H1 (cell line): ENCODE measurements at regions not wholly inside any gene's neighbourhood (a gene's known extent, or its start where the extent isn't known, plus 50 kb on each side); places are given as distances from the start of the nearest gene placed in this dataset.

Experiments
- CTCF ChIA-PET: fragments of 300-600 bp; sonication (Branson Sonifier 250); formaldehyde crosslinking; loops from one replicate; lab custom pipeline; 2021; ENCODE audit not compliant: partially characterized antibody; lab: Charles Lee
- POLR2A ChIA-PET: fragments of 300-600 bp; sonication (Branson Sonifier 250); formaldehyde crosslinking; loops from one replicate; lab custom pipeline; 2021; ENCODE audit warnings: inconsistent platforms; ENCODE audit not compliant: partially characterized antibody; lab: Charles Lee
- DNase-seq, 2 experiments: peaks; one replicate each; pipeline versions ENCODE4 v3.0.0 to v3.0.0-alpha.2; 2010 to 2022; ENCODE audit warnings: low spot score in 2 of 2, low read depth in 1 of 2, mixed read lengths in 1 of 2
- FAIRE-seq: peaks from 2 replicates; lab custom pipeline; 2011; peaks lifted over from hg19 to GRCh38; lab: Jason Lieb, UNC
- H2AFZ ChIP-seq: 2 replicates; pipeline ENCODE4 v1.8.1; 2012; ENCODE audit warnings: low read length, inconsistent platforms
- H2AK5ac ChIP-seq: 2 replicates; pipeline ENCODE4 v1.6.1; 2013; ENCODE audit warnings: low read depth, low read length
- H2BK120ac ChIP-seq: replicated peaks from 2 replicates; pipeline ENCODE3; 2013; ENCODE audit warnings: low read depth, low read length, inconsistent platforms
- H2BK12ac ChIP-seq: 2 replicates; pipeline ENCODE4 v1.6.1; 2013; ENCODE audit warnings: low read depth, low read length
- H2BK15ac ChIP-seq: 2 replicates; pipeline ENCODE4 v1.6.1; 2013; ENCODE audit warnings: low read length
- H2BK20ac ChIP-seq: 2 replicates; pipeline ENCODE4 v1.6.1; 2013; ENCODE audit warnings: low read length
- H2BK5ac ChIP-seq: 2 replicates; pipeline ENCODE4 v1.6.1; 2013; ENCODE audit warnings: low read depth, low read length
- H3K14ac ChIP-seq: 2 replicates; pipeline ENCODE4 v1.6.1; 2013; ENCODE audit warnings: inconsistent platforms; ENCODE audit not compliant: insufficient read length
- H3K18ac ChIP-seq: 2 replicates; pipeline ENCODE4 v1.6.1; 2013; ENCODE audit warnings: low read length; ENCODE audit errors: extremely low read depth
- H3K23ac ChIP-seq: 2 replicates; pipeline ENCODE4 v1.6.1; 2013; ENCODE audit warnings: inconsistent platforms; ENCODE audit not compliant: insufficient read length
- H3K23me2 ChIP-seq: 2 replicates; pipeline ENCODE4 v1.6.1; 2013; ENCODE audit warnings: low read depth, low read length
- H3K27ac ChIP-seq: 2 replicates; pipeline ENCODE4 v1.6.1; 2011; ENCODE audit warnings: low read depth, low read length, inconsistent platforms
- H3K27me3 ChIP-seq, 4 experiments: replicated peaks in 1 of 4; 1 replicate in 1 of 4; 2 replicates in 3 of 4; pipeline versions ENCODE4 v1.6.1 to v1.8.1; 2011 to 2013; ENCODE audit warnings: low read length in 3 of 4, mild to moderate bottlenecking in 3 of 4, inconsistent platforms in 2 of 4, mixed read lengths in 2 of 4, moderate library complexity in 1 of 4; ENCODE audit not compliant: control insufficient read depth in 3 of 4, insufficient read depth in 3 of 4; ENCODE audit errors: extremely low read depth in 1 of 4
- H3K36me3 ChIP-seq, 4 experiments: 2 replicates each; pipeline versions ENCODE4 v1.6.1 to v1.8.1; 2011 to 2013; ENCODE audit warnings: mild to moderate bottlenecking in 4 of 4, low read length in 3 of 4, moderate library complexity in 2 of 4, control low read depth in 1 of 4, inconsistent platforms in 1 of 4; ENCODE audit not compliant: insufficient read depth in 4 of 4, control insufficient read depth in 2 of 4
- H3K4ac ChIP-seq: replicated peaks from 2 replicates; pipeline ENCODE3; 2013; ENCODE audit warnings: low read length, low read depth, mixed read lengths, inconsistent platforms; ENCODE audit not compliant: insufficient read length
- H3K4me1 ChIP-seq, 4 experiments: replicated peaks in 1 of 4; 1 replicate in 1 of 4; 2 replicates in 3 of 4; pipeline versions ENCODE4 v1.6.1 to v1.8.1; 2011 to 2013; ENCODE audit warnings: low read length in 3 of 4, inconsistent platforms in 2 of 4, mixed read lengths in 1 of 4; ENCODE audit not compliant: insufficient read depth in 4 of 4, control insufficient read depth in 3 of 4
- H3K4me2 ChIP-seq, 2 experiments: 2 replicates each; pipeline versions ENCODE4 v1.6.1 to v1.8.1; 2011 to 2013; ENCODE audit warnings: low read depth in 2 of 2, low read length in 2 of 2, control low read depth in 1 of 2, inconsistent platforms in 1 of 2, mild to moderate bottlenecking in 1 of 2; ENCODE audit not compliant: insufficient read depth in 1 of 2
- H3K4me3 ChIP-seq, 4 experiments: fragments of 200-600, 300-600 bp in 1 of 4; sonication (generic), shearing (Covaris generic), sonication (Bioruptor Twin) in 1 of 4; 2 replicates each; pipeline versions ENCODE4 v1.5.1 to v1.8.1; 2011 to 2016; ENCODE audit warnings: low read length in 4 of 4, low read depth in 3 of 4, control low read depth in 2 of 4, inconsistent platforms in 2 of 4, mild to moderate bottlenecking in 2 of 4, mixed read lengths in 1 of 4, moderate library complexity in 1 of 4; ENCODE audit not compliant: insufficient read depth in 2 of 4; ENCODE audit errors: extremely low read depth in 1 of 4
- H3K56ac ChIP-seq: replicated peaks from 2 replicates; pipeline ENCODE3; 2013; ENCODE audit warnings: low read depth, mild to moderate bottlenecking, mixed read lengths, low read length, inconsistent platforms; ENCODE audit not compliant: insufficient read length
- H3K79me1 ChIP-seq: 2 replicates; pipeline ENCODE4 v1.6.1; 2013; ENCODE audit warnings: low read depth, low read length, control low read depth
- H3K79me2 ChIP-seq, 2 experiments: 2 replicates each; pipeline versions ENCODE4 v1.6.1 to v1.8.1; 2012 to 2013; ENCODE audit warnings: low read length in 2 of 2, mild to moderate bottlenecking in 2 of 2, inconsistent platforms in 1 of 2; ENCODE audit not compliant: insufficient read depth in 2 of 2, control insufficient read depth in 1 of 2
- H3K9ac ChIP-seq, 4 experiments: replicated peaks in 1 of 4; 1 replicate in 1 of 4; 2 replicates in 3 of 4; pipeline versions ENCODE4 v1.6.1 to v1.8.1; 2011 to 2013; ENCODE audit warnings: low read depth in 3 of 4, low read length in 3 of 4, control low read depth in 2 of 4, mild to moderate bottlenecking in 2 of 4, moderate library complexity in 2 of 4, inconsistent platforms in 1 of 4; ENCODE audit errors: extremely low read depth in 1 of 4
- H3K9me3 ChIP-seq, 2 experiments: 2 replicates each; pipeline versions ENCODE4 v1.6.1 to v1.8.1; 2012 to 2013; ENCODE audit warnings: mild to moderate bottlenecking in 2 of 2, moderate library complexity in 2 of 2, control low read depth in 1 of 2, inconsistent platforms in 1 of 2, low read depth in 1 of 2, low read length in 1 of 2, mixed read lengths in 1 of 2; ENCODE audit not compliant: insufficient read depth in 2 of 2
- H4K20me1 ChIP-seq, 2 experiments: replicated peaks in 1 of 2; 2 replicates each; pipeline versions ENCODE3 to v1.8.1; 2011 to 2013; ENCODE audit warnings: inconsistent platforms in 2 of 2, low read length in 2 of 2, mild to moderate bottlenecking in 1 of 2; ENCODE audit not compliant: insufficient read depth in 2 of 2, control insufficient read depth in 1 of 2
- H4K5ac ChIP-seq: 2 replicates; pipeline ENCODE4 v1.6.1; 2013; ENCODE audit warnings: low read length, low read depth, mixed read lengths, inconsistent platforms; ENCODE audit not compliant: insufficient read length
- H4K8ac ChIP-seq: 2 replicates; pipeline ENCODE4 v1.8.0; 2013; ENCODE audit warnings: mild to moderate bottlenecking, moderate library complexity, low read length, inconsistent platforms; ENCODE audit not compliant: insufficient read depth; ENCODE audit errors: extremely low read depth
- H4K91ac ChIP-seq: replicated peaks from 2 replicates; pipeline ENCODE3; 2013; ENCODE audit warnings: low read length, mixed read lengths, inconsistent platforms; ENCODE audit not compliant: insufficient read length
- BACH1 ChIP-seq: IDR thresholded peaks from 2 replicates; pipeline ENCODE4 v1.6.1; 2012; ENCODE audit warnings: low read length, improper control_type of control experiment
- BCL11A ChIP-seq, 2 experiments: IDR thresholded peaks; one replicate each; pipeline ENCODE4 v1.6.1; 2011; ENCODE audit warnings: low read depth in 2 of 2, low read length in 2 of 2, mild to moderate bottlenecking in 2 of 2
- CHD1 ChIP-seq: IDR thresholded peaks from 2 replicates; pipeline ENCODE4 v1.6.1; 2012; ENCODE audit warnings: low read depth, low read length, improper control_type of control experiment
- CTCF ChIP-seq, 3 experiments: IDR thresholded peaks; 1 replicate in 2 of 3; 2 replicates in 1 of 3; pipeline versions ENCODE4 v1.5.1 to v1.6.1; 2011; ENCODE audit warnings: low read length in 3 of 3, mild to moderate bottlenecking in 3 of 3, inconsistent platforms in 2 of 3, low read depth in 1 of 3, moderate library complexity in 1 of 3; ENCODE audit not compliant: insufficient read depth in 1 of 3; ENCODE audit errors: control extremely low read depth in 1 of 3
- NRF1 ChIP-seq: IDR thresholded peaks from 2 replicates; pipeline ENCODE4 v1.6.1; 2011; ENCODE audit warnings: mild to moderate bottlenecking, low read depth, low read length, improper control_type of control experiment
- SIRT6 ChIP-seq: IDR thresholded peaks from one replicate; pipeline ENCODE4 v1.7.1; 2012; ENCODE audit warnings: low read length, inconsistent platforms
- SRF ChIP-seq: IDR thresholded peaks from 2 replicates; pipeline ENCODE4 v1.6.1; 2011; ENCODE audit warnings: mild to moderate bottlenecking, low read depth, low read length, moderate library complexity
- TAF7 ChIP-seq: optimal IDR thresholded peaks from 2 replicates; pipeline ENCODE3; 2011; ENCODE audit warnings: low read depth, mild to moderate bottlenecking, inconsistent platforms, low read length, moderate library complexity, borderline replicate concordance
- TCF12 ChIP-seq: IDR thresholded peaks from 2 replicates; pipeline ENCODE4 v1.6.1; 2011; ENCODE audit warnings: low read depth, mild to moderate bottlenecking, low read length
- WGBS, 2 experiments: shearing (Covaris generic) in 1 of 2; methylation state at CpG; one replicate each; pipeline versions ENCODE4 v1.1.6 to v1.1.7; 2013 to 2015; ENCODE audit warnings: low lambda C conversion rate in 2 of 2, mixed read lengths in 2 of 2, inconsistent platforms in 1 of 2, low coverage in 1 of 2, missing lambda C conversion rate in 1 of 2; ENCODE audit not compliant: insufficient replicate concordance in 2 of 2, insufficient coverage in 1 of 2, insufficient read length in 1 of 2; ENCODE audit errors: extremely low coverage in 1 of 2, missing lambda C conversion rate in 1 of 2; 5-methylcytosine and 5-hydroxymethylcytosine counted together

GRCh38 chr7:114047889-114048288, 129.1 kb upstream of the PPP1R3A start:
- Histone ChIP-seq H2BK15ac (no peak overlapping the region), H2BK5ac (no peak overlapping the region), H4K5ac (no peak overlapping the region), H3K23ac (no peak overlapping the region), H3K4ac (no peak overlapping the region), H2AFZ (peak overlapping the region; percentile 50; the same call in 1 of the 2 replicates), H2BK20ac (no peak overlapping the region), H3K14ac (no peak overlapping the region), H3K79me2 (no peaks in the 10 kb centered on the region), H4K91ac (no peak overlapping the region), H3K4me3 (no peak overlapping the region), H2BK120ac (no peak overlapping the region), H3K4me1 (no peaks in the 10 kb centered on the region), H2BK12ac (no peak overlapping the region), H2AK5ac (no peak overlapping the region), H3K56ac (no peak overlapping the region), H3K27ac (no peak overlapping the region), H3K4me2 (no peak overlapping the region), H3K27me3 (no peaks in the 10 kb centered on the region), H3K79me1 (no peaks in the 10 kb centered on the region), H4K20me1 (no peaks in the 10 kb centered on the region), H3K36me3 (no peaks in the 10 kb centered on the region), H3K23me2 (no peaks in the 10 kb centered on the region), H4K8ac (no peak overlapping the region), H3K9me3 (no peaks in the 10 kb centered on the region), H3K18ac (no peak overlapping the region), H3K9ac (no peak overlapping the region)
- POLR2A ChIA-PET: no interaction called here
- no peak for FAIRE-seq
- CTCF ChIA-PET: interaction anchor here (0.5 kb wide), 1 partner anchor 221 kb away, joined by 3 read pairs; no protein-coding TSS in a partner anchor
- DNase-seq: no peak
- WGBS, 2 experiments: 78% methylated on average over 2 of the region's 2 CpGs; no CpG with 5 or more reads in 1 of the 2 experiments
- no peak for TF ChIP-seq CTCF (IDR thresholded peaks at IDR 0.05; ENCODE audit: control extremely low read depth in 1 of 3, insufficient read depth in 1 of 3, low read depth in 1 of 3, low read length in 3 of 3)
- no peak for TF ChIP-seq CHD1
- TF ChIP-seq NRF1: no peak
- no peak for TF ChIP-seq TAF7
- TF ChIP-seq SRF: no peak
- TF ChIP-seq BCL11A (IDR thresholded peaks at IDR 0.05; ENCODE audit: low read depth in 2 of 2, low read length in 2 of 2): no peak
- TF ChIP-seq BACH1: no peak
- TF ChIP-seq TCF12: no peak
- TF ChIP-seq SIRT6: no peak
